HG03354 (cell line): ENCODE measurements at regions not wholly inside any gene's neighbourhood (a gene's known extent, or its start where the extent isn't known, plus 50 kb on each side); places are given as distances from the start of the nearest gene placed in this dataset.
"Not testable (repeated sequence)": the region's sequence is repeated elsewhere in the genome, so short reads cannot be mapped to it uniquely, and the experiment has no call there.

ENCODE experiments used
- ATAC-seq: cut with Tn5 transposase; IDR thresholded peaks from one replicate; pipeline ENCODE4 v1.9.1; 2021; ENCODE audit warnings: mild to moderate bottlenecking; ENCODE audit not compliant: unreplicated experiment, poor library complexity, severe bottlenecking

DNA sequence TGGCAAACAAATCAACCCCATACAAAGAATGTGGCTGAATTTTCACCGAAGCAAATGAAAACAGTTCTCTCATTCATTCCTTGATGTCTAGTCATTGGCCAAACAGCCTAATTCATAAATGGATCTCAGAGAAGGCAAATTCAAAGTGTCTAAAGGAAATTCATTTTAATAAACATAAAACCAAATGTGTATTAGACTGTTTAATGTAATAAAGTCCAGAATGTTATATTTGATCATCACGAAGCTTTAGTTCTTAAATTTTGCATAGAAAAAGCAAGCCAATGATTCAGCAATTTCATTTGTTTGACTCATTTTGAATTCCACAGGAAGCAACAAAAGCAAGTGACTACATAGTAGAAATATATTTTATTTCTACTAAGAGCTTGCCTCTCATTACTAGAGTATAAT is 379.2 kb upstream of the ADAMTS5 start:
- ATAC-seq: no peak

DNA sequence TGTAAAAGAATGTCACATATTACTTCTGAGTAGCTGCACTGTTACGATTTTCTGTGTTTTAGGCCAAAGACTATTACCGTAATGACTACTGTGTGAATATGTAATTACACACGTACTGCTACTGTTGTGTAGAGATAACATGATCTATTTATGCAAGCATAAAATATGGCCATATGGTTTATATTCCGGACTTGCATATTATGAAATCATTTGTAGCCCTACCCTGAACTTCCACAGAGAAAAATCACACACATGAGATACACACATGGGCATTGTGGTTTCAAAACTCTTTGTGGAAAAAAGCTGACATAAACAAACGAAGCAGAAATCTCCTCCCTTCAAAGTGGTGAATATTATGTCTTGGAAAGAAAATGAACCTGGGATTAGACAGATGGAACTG is 373.0 kb upstream of the ADAMTS5 start:
- ATAC-seq: no peak

- not testable (repeated sequence) for ATAC-seq
These were observed 371.1 kb upstream of the ADAMTS5 start for GRCh38 chr21:27338007-27338406.

GRCh38 chr21:27333096-27333495 is 366.2 kb upstream of the ADAMTS5 start:
- ATAC-seq: no peak

DNA sequence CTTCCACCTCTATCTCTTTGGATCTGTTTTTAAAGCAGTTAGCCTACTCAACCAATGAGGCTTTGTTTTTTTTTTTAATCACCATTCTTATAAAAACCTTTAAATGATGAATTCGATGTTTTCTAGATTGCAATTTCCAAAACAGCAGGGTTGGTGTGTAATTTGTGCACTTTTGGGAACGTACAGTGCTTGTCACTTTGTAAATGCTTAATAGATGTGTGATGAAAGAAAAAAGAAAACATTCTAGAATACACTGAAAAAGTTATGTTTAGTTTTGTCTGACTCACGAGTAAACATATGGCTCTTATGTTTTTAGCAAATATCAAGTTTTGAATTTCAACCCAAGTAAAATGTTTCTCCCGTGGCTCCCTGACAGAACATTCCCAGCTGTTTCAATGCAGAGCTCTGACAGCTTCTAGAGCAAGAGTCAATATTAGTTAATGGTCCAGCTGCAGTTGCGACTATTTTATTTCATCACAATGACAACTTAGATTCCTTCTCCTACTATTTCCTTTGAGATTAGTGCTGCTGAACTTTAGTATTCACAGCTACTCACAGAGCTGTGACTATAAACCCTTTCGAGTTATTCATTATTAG is 362.5 kb upstream of the ADAMTS5 start:
- ATAC-seq: no peak

DNA sequence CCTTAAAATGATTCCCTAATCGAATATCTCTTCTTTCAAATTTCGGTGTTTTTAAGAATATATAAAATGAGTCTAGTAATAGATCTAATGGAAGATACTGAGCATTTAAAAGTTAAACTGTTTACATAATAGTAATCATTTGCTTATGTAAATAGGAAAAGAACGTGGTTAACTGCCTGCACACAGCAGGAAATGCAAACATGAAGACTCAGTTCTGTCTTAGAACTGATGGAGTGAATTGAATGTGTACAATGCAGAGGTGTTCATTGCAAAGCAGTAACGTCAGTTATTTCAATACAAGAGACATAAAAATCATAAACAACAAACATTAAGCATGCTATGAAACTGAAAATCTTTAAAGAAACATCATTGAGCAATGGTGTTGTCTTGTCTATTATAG is 359.4 kb upstream of the ADAMTS5 start:
- no peak for ATAC-seq

- no peak for ATAC-seq
These were observed 356.4 kb upstream of the ADAMTS5 start for GRCh38 chr21:27323331-27323730.

DNA sequence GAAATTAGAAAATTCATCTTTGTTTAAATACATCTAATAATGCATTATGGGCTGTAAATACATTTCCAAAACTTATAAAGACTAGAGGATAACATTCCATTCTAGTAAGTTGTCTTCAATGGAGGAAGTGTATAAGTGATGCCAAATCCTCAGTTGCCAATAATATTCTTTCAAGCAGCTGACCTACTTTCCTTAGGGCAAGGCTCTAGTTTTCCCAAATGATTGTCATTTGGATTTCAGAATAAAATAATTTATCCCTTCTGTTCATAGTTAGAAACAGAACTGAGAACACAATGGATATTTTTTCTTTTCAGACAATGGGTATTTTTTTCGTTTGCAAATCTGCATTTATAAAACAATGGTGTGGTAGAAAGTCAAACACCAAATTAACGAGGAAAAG is 354.9 kb upstream of the ADAMTS5 start:
- no peak for ATAC-seq

DNA sequence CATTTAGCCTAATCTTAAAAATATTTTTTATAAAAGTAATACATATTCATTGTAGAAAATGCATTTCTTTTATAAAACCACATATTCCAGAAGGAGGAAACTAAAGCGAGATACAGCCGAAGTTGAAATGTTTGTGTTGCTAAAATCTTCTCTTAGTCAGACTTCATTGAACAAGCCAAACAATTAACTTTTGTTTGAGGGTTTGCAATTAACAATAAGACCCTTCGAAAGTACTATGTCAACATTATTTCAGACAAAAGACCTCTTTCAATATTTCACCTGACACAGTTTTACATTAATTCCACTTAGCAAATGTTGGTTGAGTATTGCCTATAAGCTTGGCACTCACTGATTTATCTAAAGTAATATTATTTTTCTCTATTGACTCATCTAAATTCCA is 354.0 kb upstream of the ADAMTS5 start:
- no peak for ATAC-seq

DNA sequence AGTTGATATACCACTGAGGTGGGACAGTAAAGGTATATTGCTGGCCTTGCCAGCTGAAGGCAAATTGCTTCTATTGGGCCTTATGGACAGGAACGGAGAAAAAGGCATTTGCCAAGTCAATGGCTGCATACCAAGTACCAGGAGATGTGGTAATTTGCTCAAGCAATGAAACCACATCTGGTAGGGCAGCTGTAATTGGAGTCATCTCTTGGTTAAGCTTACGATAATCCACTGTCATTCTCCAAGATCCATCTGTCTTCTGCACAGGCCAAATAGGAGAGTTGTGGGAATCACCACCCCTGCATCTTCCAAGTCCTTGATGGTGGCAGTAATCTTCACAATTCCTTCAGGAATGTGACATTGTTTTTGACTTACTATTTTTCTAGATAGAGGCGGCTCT is 350.7 kb upstream of the ADAMTS5 start:
- ATAC-seq: not testable (repeated sequence)

- ATAC-seq: no peak
These were observed 348.5 kb upstream of the ADAMTS5 start for GRCh38 chr21:27315373-27315772.

- ATAC-seq: no peak
These were observed 347.2 kb upstream of the ADAMTS5 start for GRCh38 chr21:27314131-27314530.

GRCh38 chr21:27306791-27307775 is 340.2 kb upstream of the ADAMTS5 start:
- ATAC-seq: no peak

DNA sequence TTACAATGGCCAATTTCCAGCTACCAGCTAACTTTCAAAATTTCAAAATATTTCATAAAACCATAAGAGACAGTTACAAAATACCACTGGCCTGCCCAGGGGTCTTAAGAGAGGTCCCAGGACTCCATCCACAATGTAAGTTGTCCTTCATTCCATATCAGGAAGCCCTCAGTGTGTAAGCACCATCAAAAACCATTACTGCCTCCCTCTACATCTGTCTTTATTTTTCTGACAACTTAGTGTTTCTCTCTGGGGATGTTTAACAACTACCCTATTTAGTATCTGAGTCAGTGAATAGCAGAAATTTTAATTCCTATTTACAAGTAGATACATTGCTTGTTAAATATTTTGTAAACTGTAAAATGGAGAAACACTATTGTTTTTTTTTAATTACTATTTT is 339.3 kb upstream of the ADAMTS5 start:
- ATAC-seq: no peak

GRCh38 chr21:27301220-27301619 is 334.3 kb upstream of the ADAMTS5 start:
- ATAC-seq: no peak

GRCh38 chr21:27300770-27301169 is 333.9 kb upstream of the ADAMTS5 start:
- no peak for ATAC-seq

DNA sequence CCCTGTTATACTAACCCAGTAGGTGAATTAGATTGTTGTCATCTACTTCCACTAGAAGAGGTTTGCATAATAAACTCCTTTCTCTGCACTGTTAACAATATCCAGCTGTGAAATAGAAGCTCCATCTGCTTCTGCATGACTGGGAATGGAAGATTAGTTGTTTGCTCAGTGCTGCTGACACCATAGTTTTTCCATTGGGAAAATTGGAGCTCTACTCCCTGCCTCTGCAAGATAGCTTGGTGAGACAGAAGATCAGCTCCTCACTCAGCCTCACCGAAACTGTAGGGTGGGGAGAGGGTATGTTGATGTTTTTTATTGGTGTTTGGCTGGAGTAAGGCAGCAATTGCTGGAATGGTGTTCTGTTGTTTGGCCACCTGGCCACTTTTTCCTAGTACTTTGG is 331.6 kb upstream of the ADAMTS5 start:
- no peak for ATAC-seq

DNA sequence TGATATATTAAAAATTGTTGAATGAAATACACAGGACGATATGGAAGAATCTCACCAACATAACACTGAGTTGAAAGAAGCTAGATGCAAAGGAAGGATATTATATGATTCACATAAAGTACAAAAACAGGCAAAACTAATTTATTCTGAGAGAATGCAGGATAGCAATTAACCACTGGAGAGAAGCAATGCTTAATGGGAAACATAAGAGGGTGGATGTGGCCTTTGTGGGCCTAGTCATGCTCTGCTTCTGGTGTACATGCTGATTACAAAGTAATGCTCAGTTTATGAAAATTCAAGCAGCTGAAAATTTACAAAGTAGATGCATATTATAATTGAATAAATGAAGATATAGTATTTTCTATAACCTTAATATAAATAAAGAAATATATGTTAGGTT is 326.4 kb upstream of the ADAMTS5 start:
- no peak for ATAC-seq

GRCh38 chr21:27292783-27293182 is 325.9 kb upstream of the ADAMTS5 start:
- ATAC-seq: no peak

DNA sequence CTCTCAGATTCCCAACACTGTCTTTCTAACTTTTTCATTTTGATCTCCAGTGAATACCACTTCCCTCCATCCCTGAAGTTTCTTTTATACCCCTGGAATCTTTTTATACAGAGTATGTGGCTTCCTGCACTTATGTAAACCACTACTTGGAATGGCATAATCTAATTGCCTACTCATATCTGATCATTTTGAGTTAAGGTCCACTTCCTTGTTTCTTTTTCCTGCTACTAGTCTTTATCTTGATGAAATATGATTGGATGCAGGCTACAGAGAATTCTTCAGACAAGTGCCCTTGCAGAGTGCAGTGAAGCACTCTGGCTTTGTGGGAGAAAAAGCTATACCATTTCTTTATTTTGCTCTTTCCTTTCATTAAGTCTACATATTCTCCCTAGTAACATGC is 325.3 kb upstream of the ADAMTS5 start:
- no peak for ATAC-seq

DNA sequence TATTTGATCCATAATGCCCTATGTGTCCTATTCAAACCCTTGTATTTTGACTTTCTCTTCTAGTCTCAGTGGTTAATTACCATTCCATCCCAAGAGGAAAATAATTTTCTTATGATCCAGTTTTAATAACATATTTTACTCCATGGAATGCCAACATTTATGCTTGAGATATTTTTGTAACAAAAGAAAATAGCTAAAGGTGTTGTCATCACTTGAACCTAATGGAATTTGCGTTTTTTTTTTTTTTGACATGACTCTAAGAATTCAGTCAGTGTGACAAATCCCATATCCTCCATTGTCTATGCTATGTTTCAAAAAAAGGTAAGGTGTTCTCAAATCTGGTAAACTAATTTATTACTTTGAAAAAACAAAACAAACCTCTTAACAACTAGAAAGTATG is 324.1 kb upstream of the ADAMTS5 start:
- no peak for ATAC-seq
